LoVo (cell line): ENCODE measurements at regions not wholly inside any gene's neighbourhood (a gene's known extent, or its start where the extent isn't known, plus 50 kb on each side); places are given as distances from the start of the nearest gene placed in this dataset.
"Not testable (repeated sequence)": the region's sequence is repeated elsewhere in the genome, so short reads cannot be mapped to it uniquely, and the experiment has no call there.

Experiments used
- DNase-seq: peaks from one replicate; pipeline ENCODE4 v3.0.0-alpha.2; 2016; ENCODE audit warnings: low spot score

GRCh38 chr2:21332993-21333625 lies 209.3 kb downstream of the TDRD15 start:
- no peak for DNase-seq

DNA sequence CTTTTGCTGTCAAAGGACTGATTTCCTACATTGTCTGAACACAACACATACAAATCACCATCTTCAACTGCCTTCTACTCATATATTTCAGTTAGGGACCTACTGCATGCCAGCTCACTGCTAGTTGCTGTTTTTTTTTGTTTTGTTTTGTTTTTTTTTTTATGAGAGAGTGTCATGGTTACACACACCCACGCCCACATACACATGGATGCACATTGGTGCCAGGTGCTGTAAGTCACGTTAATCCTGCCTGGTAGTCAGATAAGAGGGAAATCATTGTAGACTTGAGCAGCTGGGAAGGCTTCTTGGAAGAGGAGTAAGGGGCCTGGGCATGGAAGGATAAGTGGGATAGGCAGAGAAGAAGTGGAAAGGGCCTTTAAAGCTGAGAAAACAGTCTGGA lies 209.9 kb downstream of the TDRD15 start:
- no peak for DNase-seq

DNA sequence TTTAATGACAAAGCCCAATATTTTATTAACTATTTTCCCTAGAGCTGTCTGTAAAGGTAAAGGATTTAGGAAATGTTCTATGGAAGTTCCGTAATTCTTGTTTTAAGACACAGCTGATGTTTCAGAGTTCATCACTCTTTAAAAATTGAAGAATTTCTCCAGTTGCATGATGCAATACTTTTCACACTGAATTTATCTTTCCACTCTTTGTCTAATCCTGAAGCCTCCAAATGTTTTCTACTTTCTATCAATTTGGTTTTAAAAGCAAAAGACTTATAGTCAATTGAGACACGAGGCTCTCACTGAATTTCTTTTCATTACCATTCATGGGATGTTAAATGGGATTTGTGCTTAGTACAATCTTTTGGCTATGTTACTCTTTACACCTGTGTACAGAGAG lies 223.2 kb downstream of the TDRD15 start:
- DNase-seq = no peak

- no peak for DNase-seq
These were observed 230.3 kb downstream of the TDRD15 start for GRCh38 chr2:21353879-21354679.

DNA sequence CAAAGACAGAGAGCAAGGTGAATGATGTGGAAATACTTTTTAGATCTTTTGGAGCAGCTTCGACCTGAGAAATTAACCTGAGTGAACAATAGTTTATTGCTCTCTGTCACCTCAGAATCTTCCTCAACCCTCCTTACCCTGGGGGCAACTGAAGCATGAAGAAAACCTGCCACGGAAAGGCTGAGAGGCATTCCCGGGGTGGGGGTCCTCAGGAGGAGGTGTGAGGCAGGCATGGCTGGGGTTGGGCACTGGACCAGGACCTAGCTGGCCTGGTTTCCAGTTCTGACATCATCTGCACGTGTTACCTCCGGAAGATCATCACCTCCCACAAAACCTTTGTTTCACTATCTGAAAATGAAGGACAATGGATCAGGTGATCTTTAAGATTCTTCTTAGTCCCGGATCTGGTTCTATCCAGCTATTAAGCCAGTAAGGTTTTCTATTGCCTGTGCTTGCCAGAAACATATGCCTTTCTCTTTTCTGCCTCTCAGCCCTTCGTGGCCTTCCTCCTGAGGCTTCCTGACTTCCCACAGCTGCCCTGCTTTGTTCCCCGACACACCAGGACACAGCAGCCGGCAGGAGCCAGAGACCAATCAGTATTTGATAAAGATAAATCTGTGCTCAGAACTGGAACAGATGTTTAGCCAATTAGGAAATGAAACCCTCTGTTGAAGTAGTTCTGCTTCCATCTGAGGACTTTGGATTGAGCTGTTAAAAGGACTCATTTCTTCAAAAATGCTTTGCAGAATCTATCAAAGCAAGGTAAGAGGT lies 232.5 kb downstream of the TDRD15 start:
- DNase-seq = no peak

GRCh38 chr2:21356857-21357255 lies 233.1 kb downstream of the TDRD15 start:
- DNase-seq = no peak

DNA sequence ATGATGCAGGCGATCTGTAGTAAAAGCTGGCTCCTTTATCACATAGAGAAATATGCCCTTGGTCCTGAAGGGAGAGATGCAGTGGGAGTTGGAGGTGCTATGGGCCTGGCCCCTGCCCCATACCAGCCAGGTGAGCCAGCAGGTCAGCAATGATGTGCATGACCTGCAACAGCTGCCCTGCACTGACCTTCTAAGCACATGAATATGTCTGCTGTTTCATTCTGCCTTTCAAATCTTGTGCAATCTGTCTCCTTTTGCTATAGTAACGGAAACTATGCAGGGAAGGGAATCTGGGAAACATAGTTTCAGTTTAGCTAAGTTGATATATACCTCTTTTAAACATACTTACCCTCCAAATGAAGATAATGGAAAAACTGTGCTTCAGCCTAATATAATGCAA lies 235.2 kb downstream of the TDRD15 start:
- no peak for DNase-seq

GRCh38 chr2:21361384-21361783 lies 237.6 kb downstream of the TDRD15 start:
- DNase-seq = no peak

GRCh38 chr2:21361957-21362486 lies 238.3 kb downstream of the TDRD15 start:
- no peak for DNase-seq

DNA sequence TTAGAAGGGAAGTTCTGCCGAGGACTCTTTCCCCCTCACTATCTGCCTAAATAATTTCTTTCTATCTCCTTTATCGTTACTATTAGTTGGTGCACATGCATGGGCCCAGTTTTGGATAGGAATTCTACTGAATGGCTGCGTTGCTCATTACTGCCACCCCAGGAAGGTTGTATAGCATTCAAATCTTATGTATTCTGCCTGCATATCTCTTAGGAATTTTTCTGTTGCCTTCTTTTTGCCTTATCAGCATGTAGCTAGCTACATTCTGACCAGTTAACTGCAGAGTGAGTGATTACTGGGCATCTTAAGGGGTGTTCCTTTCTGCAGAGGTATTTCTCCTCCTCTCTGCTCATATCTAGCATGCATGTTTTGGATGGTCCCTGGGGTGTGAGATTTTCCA lies 239.6 kb downstream of the TDRD15 start:
- no peak for DNase-seq

DNA sequence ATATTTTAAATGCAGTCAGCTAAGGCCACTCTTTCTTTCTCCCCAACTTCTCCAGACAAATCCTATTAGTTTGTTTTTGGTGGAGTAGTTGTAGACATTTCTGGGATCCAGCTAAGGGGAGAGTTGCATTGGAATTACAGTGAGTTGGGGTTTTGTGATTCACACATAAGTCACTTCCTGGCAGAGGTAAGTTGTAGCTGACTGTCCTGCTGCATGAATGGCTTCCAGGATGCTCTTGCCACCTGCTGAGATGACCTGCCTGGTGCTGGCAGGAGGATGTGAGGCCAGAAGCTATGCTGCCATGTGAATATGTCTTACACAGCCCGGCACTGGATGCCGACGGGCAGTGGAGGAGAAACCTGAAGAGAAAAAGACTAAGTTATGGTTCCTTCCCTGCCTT lies 243.7 kb downstream of the TDRD15 start:
- DNase-seq = peak; percentile 1

DNA sequence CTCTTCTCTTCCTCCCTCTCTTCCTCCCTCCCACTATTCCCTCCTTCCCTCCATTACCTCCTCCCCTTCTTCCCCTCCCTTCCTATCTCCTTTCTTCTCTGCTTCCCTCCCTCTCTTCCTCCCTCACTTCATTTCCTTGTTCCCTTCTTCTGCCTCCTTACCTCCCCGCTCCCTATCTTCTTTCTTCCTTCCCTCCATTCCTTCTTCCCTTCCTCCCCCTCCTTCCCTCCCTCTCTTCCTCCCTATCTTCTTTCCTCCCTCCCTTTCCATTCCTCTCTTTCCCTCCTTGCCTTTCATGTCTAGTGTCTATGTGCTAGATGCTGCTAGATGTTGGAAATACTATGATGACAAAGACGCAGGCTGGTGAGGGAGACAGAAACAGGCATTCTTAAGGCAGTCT lies 246.0 kb downstream of the TDRD15 start:
- no peak for DNase-seq

DNA sequence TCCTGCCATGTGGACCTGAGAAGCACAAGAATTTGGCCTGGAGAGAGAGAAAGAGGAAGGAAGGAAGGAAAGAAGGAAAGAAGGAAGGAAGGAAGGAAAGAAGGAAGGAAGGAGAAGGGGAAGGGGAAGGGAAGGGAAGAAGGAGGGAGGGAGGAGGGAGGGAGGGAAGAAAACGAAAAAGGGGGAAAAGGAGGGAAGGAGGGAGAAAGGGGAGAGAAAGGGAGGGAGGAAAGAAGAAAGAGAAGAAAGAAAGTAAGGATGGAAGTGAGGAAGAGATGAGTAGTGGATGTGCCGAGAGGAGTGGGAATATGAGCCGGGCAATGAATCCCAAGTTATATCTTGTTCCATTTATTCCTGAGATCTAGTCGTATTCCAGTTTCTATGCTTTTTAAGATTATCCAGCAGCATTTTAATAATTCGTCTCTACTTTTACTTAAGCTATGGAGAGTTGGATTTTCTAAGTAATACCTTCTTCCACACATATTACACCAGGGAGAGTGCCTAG lies 247.8 kb downstream of the TDRD15 start:
- DNase-seq = no peak

DNA sequence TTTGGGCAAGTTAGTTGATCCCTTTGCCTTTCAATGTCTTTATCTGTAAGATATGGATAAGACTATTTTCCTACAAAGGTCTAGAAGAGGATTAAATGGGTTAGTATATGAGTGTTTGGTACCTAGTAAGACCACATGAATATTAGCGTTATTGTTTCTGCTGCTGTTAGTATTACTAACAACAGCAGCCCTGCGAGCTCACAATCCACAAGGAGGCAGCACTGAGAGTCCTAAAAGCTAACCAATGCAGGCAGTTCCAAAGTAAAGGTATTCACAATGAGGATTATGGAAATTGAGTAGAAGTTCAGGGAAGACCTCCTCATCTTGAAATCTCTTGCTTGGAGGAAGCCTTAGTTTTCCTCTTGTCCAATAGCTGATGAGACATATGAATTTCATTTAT lies 248.9 kb downstream of the TDRD15 start:
- peak; percentile 5 for DNase-seq

DNA sequence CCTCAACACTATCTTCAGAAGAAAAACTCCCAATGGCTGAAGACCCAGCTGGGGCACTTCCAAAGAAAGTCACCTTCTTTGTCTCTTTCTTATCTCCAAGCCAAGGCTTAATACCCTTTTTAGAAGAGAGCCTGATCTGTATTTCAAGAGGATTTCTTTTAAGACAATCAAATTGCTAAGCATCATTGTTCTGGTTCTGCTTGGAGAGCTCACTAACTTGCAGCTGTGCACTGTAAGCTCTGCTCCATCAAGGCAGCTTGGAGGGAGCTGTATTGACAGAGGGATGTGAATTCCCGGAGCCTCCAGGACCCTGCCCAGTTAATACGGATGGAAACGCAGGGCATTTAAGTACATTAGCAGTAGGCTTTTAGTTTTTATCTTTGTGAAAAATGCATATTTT lies 253.1 kb downstream of the TDRD15 start:
- no peak for DNase-seq

DNA sequence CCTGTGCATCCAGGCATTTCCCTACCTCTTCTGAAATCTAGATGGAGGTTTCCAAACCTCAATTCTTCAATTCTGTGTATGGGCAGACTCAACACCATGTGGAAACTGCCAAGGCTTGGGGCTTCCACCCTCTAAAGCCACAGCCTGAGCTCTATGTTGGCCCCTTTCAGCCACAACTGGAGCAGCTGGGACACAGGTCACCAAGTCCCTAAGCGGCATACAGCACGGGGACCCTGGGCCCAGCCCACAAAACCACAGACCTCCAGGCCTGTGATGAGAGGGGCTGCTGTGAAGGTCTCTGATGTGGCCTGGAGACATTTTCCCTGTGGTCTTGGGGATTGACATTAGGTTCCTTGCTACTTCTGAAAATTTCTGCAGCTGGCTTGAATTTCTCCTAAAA lies 255.4 kb downstream of the TDRD15 start:
- DNase-seq = no peak

DNA sequence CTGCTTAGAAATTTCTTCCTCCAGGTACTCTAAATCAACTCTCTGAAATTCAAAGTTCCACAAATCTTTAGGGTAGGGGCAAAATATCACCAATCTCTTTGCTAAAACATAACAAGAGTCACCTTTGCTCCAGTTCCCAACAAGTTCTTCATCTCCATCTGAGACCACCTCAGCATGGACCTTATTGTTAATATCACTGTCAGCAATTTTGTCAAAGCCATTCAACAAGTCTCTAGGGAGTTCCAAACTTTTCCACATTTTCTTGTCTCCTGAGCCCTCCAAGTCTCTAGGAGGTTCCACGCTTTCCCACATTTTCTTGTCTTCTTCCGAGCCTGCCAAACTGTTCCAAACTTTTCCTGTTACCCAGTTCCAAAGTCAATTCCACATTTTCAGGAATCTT lies 255.9 kb downstream of the TDRD15 start:
- not testable (repeated sequence) for DNase-seq

DNA sequence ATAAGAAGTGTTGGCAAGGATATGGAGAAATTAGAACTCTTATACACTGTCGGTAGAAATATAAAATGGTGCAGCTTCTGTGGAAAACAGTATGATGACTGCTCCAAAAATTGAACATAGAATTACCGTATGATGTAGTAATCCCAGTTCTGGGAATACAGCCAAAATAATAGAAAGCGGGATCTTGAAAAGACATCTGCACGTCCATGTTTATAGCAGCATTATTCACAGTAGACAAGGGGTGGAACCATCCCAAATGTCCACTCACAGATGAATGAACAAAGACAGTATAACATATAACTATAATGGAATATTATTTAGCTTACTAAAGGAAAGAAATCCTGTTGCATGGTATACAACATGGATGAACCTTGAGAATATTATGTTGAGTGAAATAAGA lies 257.7 kb downstream of the TDRD15 start:
- no peak for DNase-seq

- no peak for DNase-seq
These were observed 259.1 kb downstream of the TDRD15 start for GRCh38 chr2:21382701-21383520.

DNA sequence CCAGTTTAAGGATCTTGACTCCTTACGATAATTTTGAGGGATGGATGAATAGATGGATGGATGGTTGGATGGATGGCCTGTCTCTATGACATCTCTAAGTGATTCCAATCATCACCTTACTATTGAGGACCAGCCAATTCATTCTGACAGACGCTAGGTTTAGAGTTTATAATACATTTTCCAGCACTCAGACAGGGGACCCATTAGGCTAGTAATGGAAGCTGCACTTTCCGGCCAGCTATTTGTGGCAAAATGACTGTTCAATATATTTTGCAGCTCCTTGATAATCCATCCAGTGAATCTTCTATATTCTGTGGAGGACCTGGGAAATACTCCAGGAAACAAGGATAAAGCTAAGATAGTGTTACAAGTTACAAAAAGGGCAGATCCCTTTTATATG lies 262.9 kb downstream of the TDRD15 start:
- no peak for DNase-seq

DNA sequence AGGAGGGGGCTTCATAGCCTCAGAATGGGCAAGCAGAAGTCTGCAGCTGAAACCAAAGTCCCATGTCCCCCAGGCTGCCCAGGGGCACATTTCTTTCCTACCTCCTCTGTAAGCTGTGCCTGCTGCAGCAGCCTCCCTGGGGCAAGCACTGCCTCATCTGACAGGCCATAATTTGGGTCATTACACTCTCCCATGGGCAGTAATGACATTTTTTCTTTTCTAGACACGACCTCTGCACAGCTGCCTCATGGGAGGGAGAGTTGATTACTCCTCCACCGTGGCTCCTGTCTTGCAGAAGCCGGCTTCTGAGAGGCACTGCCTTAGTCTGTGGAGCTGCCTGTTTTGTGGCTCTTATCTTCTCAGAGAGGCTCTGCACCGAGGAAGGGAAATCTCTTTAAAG lies 268.9 kb downstream of the TDRD15 start:
- no peak for DNase-seq

- DNase-seq = no peak
These were observed 269.4 kb downstream of the TDRD15 start for GRCh38 chr2:21393173-21393572.
